Testis (tissue), 2 donors: ENCODE measurements at regions not wholly inside any gene's neighbourhood (a gene's known extent, or its start where the extent isn't known, plus 50 kb on each side); places are given as distances from the start of the nearest gene placed in this dataset.

Experiments used
- POLR2A ChIP-seq: fragments of 450-650 bp; IDR thresholded peaks from one replicate; pipeline ENCODE4 v1.6.1; 2017; ENCODE audit warnings: antibody characterized with exemption, mild to moderate bottlenecking, moderate library complexity
- TF ChIP-seq, protein P1 (sequence below), 3 experiments: fragments of 450-650 bp in 2 of 3; fragments of 200-600 bp in 1 of 3; sonication (generic) in 1 of 3; IDR thresholded peaks; one replicate each; pipeline ENCODE4 v1.5.1; 2016 to 2019; ENCODE audit warnings: antibody characterized with exemption in 3 of 3, mild to moderate bottlenecking in 2 of 3, moderate library complexity in 1 of 3

DNA sequence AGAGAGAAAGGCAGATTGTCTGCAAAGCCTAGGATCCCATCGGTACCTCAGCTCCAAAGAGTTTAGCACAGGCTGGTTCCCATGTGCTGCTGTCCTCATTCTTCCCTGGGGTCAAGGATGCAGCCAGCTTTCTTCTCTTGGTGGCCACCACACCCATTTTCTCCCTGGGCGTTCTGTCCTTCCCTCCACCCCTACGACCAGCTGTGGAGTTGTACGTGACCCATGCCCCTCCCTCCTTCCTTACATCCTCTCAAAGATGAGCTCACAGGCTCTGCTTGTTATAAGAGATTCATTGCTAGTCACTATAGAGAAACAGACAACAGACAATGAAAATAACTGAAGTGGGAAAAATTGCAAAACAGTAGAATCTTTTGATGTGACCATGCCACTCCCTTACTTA, 74.0 kb upstream of the KLF3 start:
- TF ChIP-seq, protein P1, sequence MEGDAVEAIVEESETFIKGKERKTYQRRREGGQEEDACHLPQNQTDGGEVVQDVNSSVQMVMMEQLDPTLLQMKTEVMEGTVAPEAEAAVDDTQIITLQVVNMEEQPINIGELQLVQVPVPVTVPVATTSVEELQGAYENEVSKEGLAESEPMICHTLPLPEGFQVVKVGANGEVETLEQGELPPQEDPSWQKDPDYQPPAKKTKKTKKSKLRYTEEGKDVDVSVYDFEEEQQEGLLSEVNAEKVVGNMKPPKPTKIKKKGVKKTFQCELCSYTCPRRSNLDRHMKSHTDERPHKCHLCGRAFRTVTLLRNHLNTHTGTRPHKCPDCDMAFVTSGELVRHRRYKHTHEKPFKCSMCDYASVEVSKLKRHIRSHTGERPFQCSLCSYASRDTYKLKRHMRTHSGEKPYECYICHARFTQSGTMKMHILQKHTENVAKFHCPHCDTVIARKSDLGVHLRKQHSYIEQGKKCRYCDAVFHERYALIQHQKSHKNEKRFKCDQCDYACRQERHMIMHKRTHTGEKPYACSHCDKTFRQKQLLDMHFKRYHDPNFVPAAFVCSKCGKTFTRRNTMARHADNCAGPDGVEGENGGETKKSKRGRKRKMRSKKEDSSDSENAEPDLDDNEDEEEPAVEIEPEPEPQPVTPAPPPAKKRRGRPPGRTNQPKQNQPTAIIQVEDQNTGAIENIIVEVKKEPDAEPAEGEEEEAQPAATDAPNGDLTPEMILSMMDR (IDR thresholded peaks at IDR 0.05) = no peak
- no peak for TF ChIP-seq POLR2A
